Panc1 (cell line): ENCODE measurements at regions not wholly inside any gene's neighbourhood (a gene's known extent, or its start where the extent isn't known, plus 50 kb on each side); places are given as distances from the start of the nearest gene placed in this dataset.

Experiments
- CTCF ChIP-seq: fragments of 450-650 bp; IDR thresholded peaks from 2 replicates; pipeline ENCODE4 v1.5.1; 2017; ENCODE audit warnings: mild to moderate bottlenecking
- POLR2AphosphoS5 ChIP-seq: IDR thresholded peaks from 2 replicates; pipeline ENCODE4 v1.6.1; 2012; ENCODE audit warnings: mild to moderate bottlenecking, low read depth, low read length, moderate library complexity
- REST ChIP-seq, 2 experiments: IDR thresholded peaks; 2 replicates each; pipeline ENCODE4 v1.6.1; 2011 to 2012; ENCODE audit warnings: low read depth in 2 of 2, control low read depth in 1 of 2, low read length in 1 of 2, mild to moderate bottlenecking in 1 of 2, moderate library complexity in 1 of 2; ENCODE audit not compliant: insufficient read depth in 1 of 2

- TF ChIP-seq CTCF (no peak), POLR2AphosphoS5 (no peak), REST (IDR thresholded peaks at IDR 0.05; ENCODE audit: insufficient read depth in 1 of 2, low read depth in 2 of 2, low read length in 1 of 2) (no peak)
Measured at GRCh38 chr7:55279080-55279845, 85.9 kb upstream of the LANCL2 start.
